ENCODE measurements at regions not wholly inside any gene's neighbourhood (a gene's known extent, or its start where the extent isn't known, plus 50 kb on each side); places are given as distances from the start of the nearest gene placed in this dataset.

GRCh38 chr4:177680308-177680707, 238.1 kb upstream of the AGA start:
- TF ChIP-seq CTCF (IDR thresholded peaks at IDR 0.05; ENCODE audit: borderline replicate concordance, extremely low read depth, low read length, poor library complexity, severe bottlenecking) (no peak), EZH2 (IDR thresholded peaks at IDR 0.05; ENCODE audit: borderline replicate concordance, low read depth, low read length, severe bottlenecking) (no peak)
